ENCODE measurements at regions not wholly inside any gene's neighbourhood (a gene's known extent, or its start where the extent isn't known, plus 50 kb on each side); places are given as distances from the start of the nearest gene placed in this dataset.

DNA sequence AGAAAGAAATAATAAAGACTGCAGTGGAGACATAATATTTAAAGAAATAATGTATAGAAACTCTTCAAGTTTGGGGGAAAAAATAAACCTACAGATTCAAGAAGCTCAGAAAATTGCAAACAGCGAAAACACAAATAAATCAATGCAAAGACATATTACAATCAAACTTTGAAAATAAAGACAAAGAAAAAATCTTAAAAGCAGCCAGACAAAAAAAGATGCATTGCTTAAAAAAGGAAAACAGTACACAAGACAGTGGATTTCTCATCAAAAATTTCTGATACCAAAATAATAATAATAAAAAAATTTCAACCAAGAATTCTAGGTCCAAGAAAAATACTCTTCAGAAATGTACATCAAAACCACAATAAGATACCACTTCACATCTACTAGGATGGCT is 681.0 kb downstream of the UQCRFS1 start:
- TF ChIP-seq MYC (IDR thresholded peaks at IDR 0.05; ENCODE audit: low read depth, low read length) (no peak), POLR2A (IDR thresholded peaks at IDR 0.05; ENCODE audit: extremely low read depth, insufficient read length) (no peak)
- TF ChIP-seq, protein P1, sequence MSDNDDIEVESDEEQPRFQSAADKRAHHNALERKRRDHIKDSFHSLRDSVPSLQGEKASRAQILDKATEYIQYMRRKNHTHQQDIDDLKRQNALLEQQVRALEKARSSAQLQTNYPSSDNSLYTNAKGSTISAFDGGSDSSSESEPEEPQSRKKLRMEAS (IDR thresholded peaks at IDR 0.05; ENCODE audit: low read depth, low read length): no peak
- TF ChIP-seq, protein P2, sequence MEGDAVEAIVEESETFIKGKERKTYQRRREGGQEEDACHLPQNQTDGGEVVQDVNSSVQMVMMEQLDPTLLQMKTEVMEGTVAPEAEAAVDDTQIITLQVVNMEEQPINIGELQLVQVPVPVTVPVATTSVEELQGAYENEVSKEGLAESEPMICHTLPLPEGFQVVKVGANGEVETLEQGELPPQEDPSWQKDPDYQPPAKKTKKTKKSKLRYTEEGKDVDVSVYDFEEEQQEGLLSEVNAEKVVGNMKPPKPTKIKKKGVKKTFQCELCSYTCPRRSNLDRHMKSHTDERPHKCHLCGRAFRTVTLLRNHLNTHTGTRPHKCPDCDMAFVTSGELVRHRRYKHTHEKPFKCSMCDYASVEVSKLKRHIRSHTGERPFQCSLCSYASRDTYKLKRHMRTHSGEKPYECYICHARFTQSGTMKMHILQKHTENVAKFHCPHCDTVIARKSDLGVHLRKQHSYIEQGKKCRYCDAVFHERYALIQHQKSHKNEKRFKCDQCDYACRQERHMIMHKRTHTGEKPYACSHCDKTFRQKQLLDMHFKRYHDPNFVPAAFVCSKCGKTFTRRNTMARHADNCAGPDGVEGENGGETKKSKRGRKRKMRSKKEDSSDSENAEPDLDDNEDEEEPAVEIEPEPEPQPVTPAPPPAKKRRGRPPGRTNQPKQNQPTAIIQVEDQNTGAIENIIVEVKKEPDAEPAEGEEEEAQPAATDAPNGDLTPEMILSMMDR (IDR thresholded peaks at IDR 0.05; ENCODE audit: low read depth, low read length): no peak
- no peak for DNase-seq (ENCODE audit: low read depth)
- H3K4me3 ChIP-seq (ENCODE audit: low read depth, low read length): no peak overlapping the region

DNA sequence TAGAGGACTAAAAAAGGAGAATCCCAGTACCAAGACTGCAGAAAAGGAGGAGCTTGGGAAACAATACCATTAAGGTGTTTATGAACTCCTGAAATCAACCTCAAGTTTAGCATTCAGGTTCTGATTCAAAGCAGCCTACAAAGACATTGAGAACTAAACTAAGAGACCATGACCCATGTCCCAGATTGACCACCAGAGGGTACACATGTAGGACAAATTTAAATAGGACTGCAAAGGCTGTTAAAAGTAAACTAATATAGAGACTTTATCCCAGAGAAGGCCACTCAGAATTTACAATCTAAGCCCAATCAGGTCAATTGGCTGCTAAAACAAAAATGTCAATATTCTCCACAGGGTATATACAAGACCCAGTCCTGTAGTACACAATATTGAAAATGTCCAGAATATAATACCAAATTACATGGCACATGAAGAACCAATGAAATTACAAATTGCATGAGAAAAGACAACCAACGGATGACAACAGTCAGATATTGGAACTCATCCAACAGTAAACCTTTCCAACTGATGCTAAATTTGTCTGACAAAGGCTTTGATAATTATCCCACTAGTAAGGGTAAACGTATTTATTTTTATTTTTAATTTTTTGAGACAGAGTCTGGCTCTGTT is 682.4 kb downstream of the UQCRFS1 start:
- TF ChIP-seq, protein P2 (IDR thresholded peaks at IDR 0.05; ENCODE audit: low read depth, low read length): no peak
- TF ChIP-seq, protein P1 (IDR thresholded peaks at IDR 0.05; ENCODE audit: low read depth, low read length): no peak
- TF ChIP-seq POLR2A (IDR thresholded peaks at IDR 0.05; ENCODE audit: extremely low read depth, insufficient read length) (no peak), MYC (IDR thresholded peaks at IDR 0.05; ENCODE audit: low read depth, low read length) (no peak)
- DNase-seq (ENCODE audit: low read depth): no peak
- H3K4me3 ChIP-seq (ENCODE audit: low read depth, low read length): no peak overlapping the region

DNA sequence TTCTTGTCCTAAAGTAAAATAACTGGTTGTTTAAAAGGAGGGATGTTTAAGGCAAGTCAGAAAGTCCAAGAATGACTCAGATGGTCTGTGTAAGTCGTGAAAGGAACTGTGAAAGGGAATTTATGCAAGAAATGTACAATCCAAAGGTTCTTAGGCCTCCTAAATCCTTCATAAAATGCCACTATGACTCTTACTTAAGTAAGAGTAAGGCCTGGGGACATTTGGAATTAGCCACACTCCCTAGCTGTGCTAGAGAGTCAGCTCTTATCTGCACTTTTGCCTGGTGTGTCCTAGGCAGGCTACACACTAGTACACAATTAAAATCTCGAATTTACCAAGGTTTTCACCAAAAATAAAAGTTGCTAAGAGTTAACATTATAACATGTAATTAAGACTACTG is 686.9 kb downstream of the UQCRFS1 start:
- TF ChIP-seq, protein P2 (IDR thresholded peaks at IDR 0.05; ENCODE audit: low read depth, low read length): no peak
- TF ChIP-seq MYC (IDR thresholded peaks at IDR 0.05; ENCODE audit: low read depth, low read length): no peak
- TF ChIP-seq, protein P1 (IDR thresholded peaks at IDR 0.05; ENCODE audit: low read depth, low read length): no peak
- TF ChIP-seq POLR2A (IDR thresholded peaks at IDR 0.05; ENCODE audit: extremely low read depth, insufficient read length): no peak
- no peak for DNase-seq (ENCODE audit: low read depth)
- no peak overlapping the region for H3K4me3 ChIP-seq (ENCODE audit: low read depth, low read length)

DNA sequence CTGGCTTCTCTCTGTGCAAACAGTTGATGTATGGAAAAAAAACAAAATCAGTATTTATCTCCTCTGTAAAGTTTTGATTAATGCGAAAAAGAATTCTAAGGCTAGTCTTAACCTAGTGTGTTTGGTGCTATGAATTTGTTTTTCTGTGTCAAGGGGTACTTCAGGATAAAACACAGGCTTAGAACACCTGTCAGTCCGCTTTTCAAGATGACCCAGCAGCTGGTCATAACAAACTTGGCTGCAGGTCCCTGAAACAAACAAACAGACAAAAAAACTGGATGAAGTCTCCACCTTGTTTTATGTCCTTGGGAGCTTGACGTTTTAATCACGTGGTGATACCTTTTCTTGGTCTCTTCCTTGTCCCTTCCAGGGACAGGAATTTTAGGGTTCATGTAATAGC is 689.3 kb downstream of the UQCRFS1 start:
- TF ChIP-seq MYC (IDR thresholded peaks at IDR 0.05; ENCODE audit: low read depth, low read length): no peak
- TF ChIP-seq, protein P2 (IDR thresholded peaks at IDR 0.05; ENCODE audit: low read depth, low read length): no peak
- TF ChIP-seq, protein P1 (IDR thresholded peaks at IDR 0.05; ENCODE audit: low read depth, low read length): no peak
- no peak for TF ChIP-seq POLR2A (IDR thresholded peaks at IDR 0.05; ENCODE audit: extremely low read depth, insufficient read length)
- H3K4me3 ChIP-seq (ENCODE audit: low read depth, low read length): no peak overlapping the region
- no peak for DNase-seq (ENCODE audit: low read depth)

DNA sequence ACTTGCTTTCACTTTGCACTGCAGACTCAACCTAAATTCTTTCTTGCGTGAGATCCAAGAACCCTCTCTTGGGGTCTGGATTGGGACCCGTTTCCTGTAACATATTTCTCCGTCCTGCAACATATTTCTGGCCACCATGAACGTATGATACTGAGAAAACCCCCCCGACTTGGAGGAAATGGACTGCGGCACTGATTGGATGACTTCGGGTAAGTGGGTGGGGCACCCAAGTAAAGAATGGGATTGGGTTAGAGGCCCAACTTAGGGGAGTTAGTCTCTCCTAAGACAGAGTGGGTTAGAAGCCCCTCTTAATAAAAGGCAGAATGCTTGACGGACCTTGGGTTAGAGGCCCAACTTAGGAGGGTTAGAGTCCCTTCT is 690.4 kb downstream of the UQCRFS1 start:
- H3K4me3 ChIP-seq (ENCODE audit: low read depth, low read length): no peak overlapping the region
- no peak for TF ChIP-seq POLR2A (IDR thresholded peaks at IDR 0.05; ENCODE audit: extremely low read depth, insufficient read length)
- TF ChIP-seq, protein P1 (IDR thresholded peaks at IDR 0.05; ENCODE audit: low read depth, low read length): no peak
- TF ChIP-seq MYC (IDR thresholded peaks at IDR 0.05; ENCODE audit: low read depth, low read length): no peak
- TF ChIP-seq, protein P2 (IDR thresholded peaks at IDR 0.05; ENCODE audit: low read depth, low read length): no peak
- no peak for DNase-seq (ENCODE audit: low read depth)
